GM15510 (cell line): ENCODE measurements at regions not wholly inside any gene's neighbourhood (a gene's known extent, or its start where the extent isn't known, plus 50 kb on each side); places are given as distances from the start of the nearest gene placed in this dataset.

Source experiments
- POLR2A ChIP-seq: IDR thresholded peaks from 3 replicates; pipeline ENCODE4 v1.6.1; 2011; ENCODE audit warnings: borderline replicate concordance; ENCODE audit not compliant: insufficient read length; ENCODE audit errors: extremely low read depth

- TF ChIP-seq POLR2A = no peak
These were observed 1442.9 kb downstream of the UQCRFS1 start for GRCh38 chr19:27770095-27770494.

- TF ChIP-seq POLR2A = no peak
These were observed 1445.7 kb downstream of the UQCRFS1 start for GRCh38 chr19:27767234-27767633.

GRCh38 chr19:27765912-27766725, 1446.8 kb downstream of the UQCRFS1 start:
- no peak for TF ChIP-seq POLR2A

- TF ChIP-seq POLR2A = no peak
These were observed 1447.6 kb downstream of the UQCRFS1 start for GRCh38 chr19:27765397-27765796.

GRCh38 chr19:27764186-27764804, 1448.7 kb downstream of the UQCRFS1 start:
- no peak for TF ChIP-seq POLR2A

GRCh38 chr19:27762933-27763332, 1450.0 kb downstream of the UQCRFS1 start:
- no peak for TF ChIP-seq POLR2A

- no peak for TF ChIP-seq POLR2A
These were observed 1453.1 kb downstream of the UQCRFS1 start for GRCh38 chr19:27759896-27760295.

- TF ChIP-seq POLR2A = no peak
These were observed 1454.1 kb downstream of the UQCRFS1 start for GRCh38 chr19:27758626-27759505.

- no peak for TF ChIP-seq POLR2A
These were observed 1458.3 kb downstream of the UQCRFS1 start for GRCh38 chr19:27754700-27755099.

- TF ChIP-seq POLR2A = no peak
These were observed 1459.3 kb downstream of the UQCRFS1 start for GRCh38 chr19:27753622-27754021.

GRCh38 chr19:27752530-27753184, 1460.3 kb downstream of the UQCRFS1 start:
- no peak for TF ChIP-seq POLR2A

GRCh38 chr19:27751044-27751391, 1461.9 kb downstream of the UQCRFS1 start:
- no peak for TF ChIP-seq POLR2A

GRCh38 chr19:27750391-27751043, 1462.4 kb downstream of the UQCRFS1 start:
- no peak for TF ChIP-seq POLR2A

- no peak for TF ChIP-seq POLR2A
These were observed 1464.3 kb downstream of the UQCRFS1 start for GRCh38 chr19:27748551-27749152.

GRCh38 chr19:27746691-27747380, 1466.1 kb downstream of the UQCRFS1 start:
- TF ChIP-seq POLR2A = no peak
